Ureter (tissue), 1 donor: ENCODE measurements at regions not wholly inside any gene's neighbourhood (a gene's known extent, or its start where the extent isn't known, plus 50 kb on each side); places are given as distances from the start of the nearest gene placed in this dataset.

Experiments used
- DNase-seq: peaks from one replicate; pipeline ENCODE4 v3.0.0-alpha.2; 2020; ENCODE audit warnings: low spot score
- donor health status: DM: yes; HTN: yes; CAD: no.

DNA sequence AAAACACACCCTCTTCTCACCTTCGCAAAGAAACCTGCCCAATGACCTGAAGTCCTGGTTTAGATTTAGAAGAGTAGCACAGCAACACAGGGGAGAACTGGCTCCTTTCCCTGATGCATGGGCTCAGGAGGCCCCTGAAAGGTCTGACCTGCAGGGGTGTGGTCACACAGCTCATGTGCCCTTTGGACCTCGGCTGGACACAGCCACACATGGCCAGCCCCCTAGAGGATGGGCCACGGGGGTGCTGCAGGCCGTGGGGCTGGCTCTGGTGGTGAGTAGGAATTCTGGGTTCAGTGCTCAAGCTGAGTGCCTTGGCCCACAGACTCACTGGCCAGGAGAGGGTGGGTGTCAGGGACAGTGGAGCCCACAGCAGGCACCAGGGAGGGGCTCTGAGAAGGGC, 118.5 kb upstream of the ADCY1 start:
- DNase-seq = no peak

DNA sequence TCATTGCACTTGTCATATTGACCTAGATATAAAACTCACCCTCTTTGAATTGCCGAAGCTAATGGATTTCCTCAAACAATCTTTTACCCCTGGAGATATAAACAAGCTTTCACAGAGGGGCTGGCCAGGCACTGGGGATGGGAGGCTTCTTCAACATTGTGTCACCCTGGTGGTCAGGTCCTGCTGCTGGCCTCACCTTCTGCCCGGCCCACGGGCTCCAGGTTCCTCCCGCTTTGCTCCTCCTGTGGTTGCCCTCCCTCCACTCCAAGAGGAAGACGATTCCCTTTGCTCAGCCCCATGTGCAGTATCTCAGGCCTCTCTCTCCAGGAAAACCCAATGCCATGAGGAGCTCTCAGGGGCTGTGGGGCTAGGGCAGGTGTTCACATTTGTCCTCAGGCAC, 118.1 kb upstream of the ADCY1 start:
- DNase-seq = no peak

DNA sequence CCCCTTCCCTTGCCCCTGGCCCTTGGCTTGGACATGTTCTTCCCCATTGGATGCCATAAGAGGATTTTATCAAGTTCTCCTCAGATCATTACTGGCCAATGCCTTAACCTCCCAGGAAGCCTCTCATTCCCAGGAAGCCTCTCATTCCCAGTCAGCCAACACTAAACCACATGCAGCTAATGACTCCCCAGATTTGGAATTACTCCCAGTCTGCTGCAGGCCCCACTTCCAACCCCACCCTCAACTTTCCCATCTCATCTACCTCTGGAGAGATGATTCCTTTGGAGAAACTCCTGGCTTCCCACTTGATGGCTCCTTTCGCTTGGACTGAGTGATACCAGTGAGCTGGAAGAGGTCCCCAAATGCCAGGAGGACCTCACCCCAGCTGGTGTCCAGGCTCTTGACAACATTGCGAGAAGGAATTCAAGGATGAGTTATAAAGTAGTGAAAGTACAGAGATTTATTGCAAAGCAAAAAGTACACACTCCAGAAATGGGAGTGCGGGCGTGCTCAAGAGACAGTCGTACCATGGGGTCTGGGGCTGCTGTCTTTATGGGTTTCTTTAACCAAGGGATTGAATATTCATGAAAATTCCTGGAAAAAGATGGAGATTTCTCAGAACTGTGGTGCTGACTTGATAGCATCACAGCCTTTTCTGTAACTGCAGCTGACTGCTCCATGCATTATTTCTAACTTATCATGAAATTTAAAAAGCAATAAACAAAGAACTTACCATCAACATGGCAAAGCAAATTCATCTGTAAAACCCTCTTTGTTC, 117.2 kb upstream of the ADCY1 start:
- DNase-seq = no peak

DNA sequence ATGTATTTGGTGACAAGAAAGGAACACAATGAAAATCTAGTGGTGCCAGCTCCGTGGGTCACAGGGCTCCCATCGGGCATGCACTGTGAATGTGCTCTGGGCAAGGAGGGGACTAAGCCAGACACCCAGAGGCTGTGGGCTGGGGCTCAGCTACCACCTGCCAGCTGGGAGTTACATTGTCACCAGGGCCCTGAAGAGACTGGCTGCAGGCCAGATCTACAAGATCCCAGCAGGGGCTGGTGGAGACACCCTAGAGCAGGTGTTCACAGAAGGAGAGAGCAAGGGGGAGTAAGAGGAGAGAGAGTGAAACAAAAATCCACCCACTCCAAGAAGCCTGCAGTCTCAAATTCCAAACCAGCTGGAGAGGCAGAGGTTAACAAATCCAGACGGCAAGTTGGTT, 116.6 kb upstream of the ADCY1 start:
- no peak for DNase-seq

DNA sequence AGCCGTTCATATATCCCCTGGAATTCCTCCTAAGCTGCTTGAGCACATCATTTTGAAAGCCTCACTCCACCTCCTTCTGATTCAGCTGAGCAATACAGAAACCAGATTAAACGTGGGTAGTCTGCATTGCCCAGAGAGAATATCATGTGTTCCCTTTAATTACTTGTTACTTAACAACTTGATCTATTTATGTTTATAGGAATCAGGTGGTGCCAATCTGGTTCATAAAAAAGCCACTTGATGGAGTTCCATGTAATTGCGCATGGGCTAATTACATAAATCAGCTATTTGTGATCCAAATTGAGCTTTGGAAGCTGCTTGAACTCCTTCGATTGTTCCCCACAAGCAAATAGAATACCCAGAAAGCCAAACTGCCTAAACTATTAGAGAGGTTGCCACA, 114.7 kb upstream of the ADCY1 start:
- no peak for DNase-seq

DNA sequence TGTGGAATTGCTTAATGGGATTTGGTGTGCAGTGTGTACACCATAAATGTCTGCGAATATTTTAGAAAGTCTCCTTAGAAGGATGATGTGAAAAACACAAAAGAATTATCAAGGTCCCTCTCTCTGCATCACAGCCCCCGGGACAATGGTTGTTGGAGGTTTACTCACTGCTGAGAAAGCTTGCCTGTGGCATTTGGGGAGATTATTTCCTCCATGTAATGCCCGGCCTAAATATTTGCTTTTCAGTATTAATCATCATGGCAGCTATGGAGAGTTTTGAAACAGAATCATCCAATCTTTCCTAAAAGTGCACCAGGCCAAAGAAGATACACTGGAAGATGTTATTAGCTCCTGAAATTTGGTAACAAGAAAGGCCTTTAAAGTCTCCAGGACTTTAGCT, 113.8 kb upstream of the ADCY1 start:
- DNase-seq = no peak

DNA sequence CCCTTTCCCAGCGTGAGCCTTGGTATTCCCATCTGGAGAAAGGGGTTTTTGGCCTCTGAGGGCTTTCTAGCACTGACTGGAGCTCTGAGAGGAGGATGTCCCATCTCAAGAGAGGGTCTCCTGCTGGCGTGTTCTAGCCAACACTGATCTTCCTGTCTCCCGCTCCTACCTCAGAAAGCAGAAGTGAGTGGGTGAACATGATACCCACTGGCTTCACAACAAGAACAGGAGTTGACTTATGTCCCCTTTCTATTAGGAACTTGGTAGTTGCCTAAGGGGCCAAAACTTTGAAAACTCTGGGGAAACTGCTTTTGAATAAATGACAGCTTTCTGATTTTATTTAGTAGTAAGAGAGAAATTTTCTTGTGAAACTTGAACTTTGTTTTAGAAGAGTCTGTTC, 113.1 kb upstream of the ADCY1 start:
- DNase-seq = no peak

DNA sequence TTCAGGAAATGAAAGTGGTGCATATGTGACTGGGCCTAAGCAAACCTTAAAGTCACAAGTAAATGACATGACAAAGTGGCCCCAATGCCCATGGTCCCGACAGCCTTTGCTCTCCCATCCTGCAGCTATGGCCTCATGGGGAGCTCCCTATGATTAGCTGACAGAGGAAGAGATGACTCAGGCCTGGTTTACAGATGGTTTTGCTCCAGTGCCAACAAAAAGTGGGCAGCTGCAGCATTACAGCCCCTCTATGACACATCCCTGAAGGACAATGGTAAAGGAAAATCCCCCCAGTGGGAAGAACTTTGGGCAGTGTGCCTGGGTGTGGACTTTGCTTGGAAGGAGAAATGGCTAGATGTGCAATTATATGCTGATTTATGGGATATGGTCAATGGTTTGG, 105.1 kb upstream of the ADCY1 start:
- DNase-seq = no peak

DNA sequence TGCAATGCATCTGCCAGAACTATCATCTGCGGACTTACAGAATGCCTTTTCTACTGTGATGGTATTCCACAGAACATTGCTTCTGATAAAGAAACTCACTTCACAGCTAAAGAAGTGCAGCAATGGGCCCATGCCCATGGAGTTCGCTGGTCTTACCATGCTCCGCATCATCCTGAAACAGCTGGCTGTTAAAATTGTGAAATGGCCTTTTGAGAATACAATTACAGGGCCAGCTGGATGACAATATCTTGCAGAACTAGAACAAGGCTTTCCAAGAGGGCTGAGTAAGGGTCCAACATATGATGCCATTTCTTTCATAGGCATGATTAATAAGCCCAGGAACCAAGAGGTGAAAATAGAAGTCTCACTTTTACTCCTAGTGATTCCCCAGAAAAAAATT, 104.1 kb upstream of the ADCY1 start:
- no peak for DNase-seq

DNA sequence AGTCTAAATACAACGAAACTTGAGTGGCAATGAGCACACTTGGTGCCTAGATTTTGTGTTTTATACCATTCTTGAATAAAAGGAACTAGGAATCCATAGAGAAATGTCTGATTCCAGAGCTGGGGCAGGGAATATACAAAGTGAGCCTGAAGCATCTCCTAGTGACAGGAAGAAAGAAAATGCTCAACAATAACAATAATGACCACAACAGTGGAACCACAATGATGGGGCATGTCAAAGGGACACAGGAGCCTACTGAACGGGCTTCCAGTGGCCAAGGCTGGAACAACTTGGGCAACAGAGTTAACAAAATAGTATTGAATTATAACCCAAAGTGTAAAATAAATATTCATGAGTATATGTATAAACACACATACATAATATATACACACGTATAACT, 94.4 kb upstream of the ADCY1 start:
- DNase-seq = no peak

DNA sequence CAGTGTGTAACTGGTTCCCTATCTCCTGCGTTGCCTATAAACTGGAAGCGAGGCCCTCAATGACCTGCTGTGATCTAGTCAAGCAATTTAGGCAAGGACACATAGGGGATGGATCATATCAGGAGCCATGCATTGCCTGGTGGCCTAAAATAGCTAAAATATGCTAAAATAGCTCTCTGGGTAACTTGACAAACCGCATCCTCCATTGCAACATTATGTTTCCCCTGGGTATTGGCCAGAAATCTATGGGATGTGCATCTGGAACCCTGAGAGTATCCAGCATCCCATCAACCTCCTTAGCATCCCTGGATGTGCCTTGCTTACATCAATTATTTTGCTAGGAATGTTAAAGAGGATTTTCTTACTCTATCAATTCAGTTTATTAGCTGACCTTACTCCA, 91.7 kb upstream of the ADCY1 start:
- no peak for DNase-seq

DNA sequence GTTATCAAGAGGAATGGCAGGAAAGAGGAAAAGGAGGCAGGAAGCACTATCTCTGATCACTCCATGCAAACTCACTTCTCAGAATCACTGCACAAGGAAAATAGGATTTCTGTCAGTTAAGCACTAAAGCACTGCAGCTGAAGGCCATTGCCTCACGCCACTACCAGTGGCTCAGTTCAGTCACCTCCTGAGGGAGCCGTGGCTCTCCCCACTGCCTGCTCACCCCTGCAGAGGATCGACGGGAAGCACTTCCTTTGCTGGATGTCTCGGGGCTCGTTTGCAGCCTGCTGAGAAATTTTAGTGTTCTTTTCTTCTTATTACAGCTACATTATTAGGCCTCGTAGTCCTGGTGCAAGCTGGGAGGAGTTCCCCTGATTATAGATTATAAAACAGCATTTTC, 90.1 kb upstream of the ADCY1 start:
- no peak for DNase-seq

DNA sequence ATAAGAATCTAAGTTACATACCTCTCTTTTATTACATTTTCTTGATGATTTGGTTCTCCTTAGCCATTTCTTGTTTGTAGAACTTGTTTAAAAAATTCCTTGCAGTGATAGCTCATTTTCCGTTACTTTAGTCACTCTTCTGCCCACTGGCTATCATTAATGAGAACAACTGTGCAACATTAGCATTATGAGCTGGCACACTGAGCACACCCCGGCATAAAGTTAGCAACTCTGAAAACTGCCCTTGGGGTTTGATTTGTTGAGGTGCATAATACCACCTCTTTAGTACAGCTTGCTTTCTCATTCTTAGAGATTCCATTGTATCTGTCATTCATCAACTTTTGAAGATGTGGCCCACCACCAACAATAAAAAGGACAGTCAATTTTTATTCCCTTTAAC, 87.6 kb upstream of the ADCY1 start:
- DNase-seq = no peak

DNA sequence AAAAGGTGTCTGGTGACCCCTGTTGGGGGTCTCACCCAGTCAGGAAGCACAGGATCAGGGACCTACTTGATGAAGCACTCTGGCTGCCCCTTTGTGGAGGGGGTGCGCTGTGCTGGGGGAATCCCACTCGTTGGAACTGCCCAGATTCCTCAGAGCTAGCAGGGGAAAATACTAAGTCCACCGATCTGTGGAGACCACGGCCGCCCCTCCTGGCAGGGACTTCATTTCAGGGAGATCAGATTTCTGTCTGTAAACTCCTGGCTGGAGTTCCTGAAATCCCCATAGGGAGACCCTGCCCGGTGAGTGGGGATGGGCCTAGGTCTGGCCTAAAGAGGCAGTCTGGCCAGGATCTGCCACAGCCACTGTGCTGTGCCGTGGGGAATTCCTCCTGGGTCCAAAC, 79.3 kb upstream of the ADCY1 start:
- DNase-seq = no peak

DNA sequence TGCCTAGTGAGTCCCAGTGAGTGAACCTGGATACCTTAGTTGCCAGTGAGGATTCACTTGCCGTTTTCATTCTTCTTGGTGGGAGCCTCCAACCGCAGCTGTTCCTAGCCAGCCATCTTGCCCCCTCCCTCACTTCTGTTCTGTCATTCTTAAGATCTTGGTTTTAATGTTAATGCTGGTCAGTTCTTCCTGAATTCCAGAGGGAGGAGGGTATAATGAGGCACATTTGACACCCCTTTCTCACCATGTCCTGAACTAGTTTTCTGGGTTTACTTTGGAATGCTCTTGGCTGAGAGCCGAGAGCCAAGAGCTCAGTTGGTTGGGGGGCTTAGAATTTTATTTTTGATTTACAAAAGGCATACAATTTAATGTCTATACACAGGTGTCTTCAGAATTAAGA, 78.5 kb upstream of the ADCY1 start:
- no peak for DNase-seq

DNA sequence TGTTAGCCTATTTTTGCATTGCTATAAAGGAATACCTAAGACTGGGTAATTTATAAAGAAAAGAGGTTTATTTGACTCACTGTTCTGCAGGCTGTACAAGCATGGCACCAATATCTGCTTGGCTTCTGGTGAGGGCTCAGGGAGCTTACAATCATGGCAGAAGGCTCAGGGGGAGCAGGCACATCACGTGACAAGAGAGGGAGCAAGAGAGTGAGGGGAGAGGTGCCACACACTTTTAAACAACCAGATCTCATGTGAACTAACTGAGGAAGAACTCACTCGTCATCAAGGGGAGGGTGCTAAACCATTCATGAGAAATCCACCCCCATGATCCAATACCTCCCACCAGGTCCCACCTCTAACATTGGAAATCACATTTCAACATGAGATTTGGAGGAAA, 73.9 kb upstream of the ADCY1 start:
- no peak for DNase-seq

DNA sequence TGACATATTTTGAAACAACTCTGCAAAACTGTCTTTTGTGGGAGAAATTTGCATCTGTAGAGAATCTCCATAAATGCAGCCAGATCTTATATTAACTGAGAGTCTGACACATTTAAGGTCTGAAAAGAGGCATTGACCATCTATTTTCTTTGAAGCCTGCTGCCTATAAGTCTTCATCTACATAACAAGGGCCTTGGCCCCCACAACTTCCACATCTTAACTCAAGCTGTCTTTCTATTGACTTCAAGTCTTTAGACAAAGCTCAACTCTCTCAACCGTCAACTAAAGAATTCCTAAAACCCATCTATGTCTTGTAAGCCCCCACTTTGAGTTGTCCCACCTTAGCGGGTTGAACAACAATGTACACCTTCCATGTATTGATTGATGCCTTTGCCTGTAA, 72.4 kb upstream of the ADCY1 start:
- no peak for DNase-seq

DNA sequence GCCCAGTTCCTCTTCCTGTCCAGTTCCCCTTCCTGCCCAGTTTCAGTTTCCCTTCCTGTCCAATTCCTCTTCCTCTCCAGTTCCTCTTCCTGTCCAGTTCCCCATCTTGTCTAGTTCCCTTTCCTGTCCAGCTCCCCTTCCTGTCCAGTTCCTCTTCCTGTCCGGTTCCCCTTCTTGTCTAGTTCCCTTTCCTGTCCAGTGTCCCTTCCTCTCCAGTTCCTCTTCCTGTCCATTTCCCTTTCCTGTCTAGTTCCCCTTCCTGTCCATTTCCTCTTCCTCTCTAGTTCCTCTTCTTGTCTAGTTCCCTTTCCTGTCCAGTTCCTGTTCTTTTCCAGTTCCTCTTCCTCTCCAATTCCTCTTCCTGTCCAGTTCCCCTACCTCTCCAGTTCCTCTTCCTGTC, 68.1 kb upstream of the ADCY1 start:
- DNase-seq = no peak

DNA sequence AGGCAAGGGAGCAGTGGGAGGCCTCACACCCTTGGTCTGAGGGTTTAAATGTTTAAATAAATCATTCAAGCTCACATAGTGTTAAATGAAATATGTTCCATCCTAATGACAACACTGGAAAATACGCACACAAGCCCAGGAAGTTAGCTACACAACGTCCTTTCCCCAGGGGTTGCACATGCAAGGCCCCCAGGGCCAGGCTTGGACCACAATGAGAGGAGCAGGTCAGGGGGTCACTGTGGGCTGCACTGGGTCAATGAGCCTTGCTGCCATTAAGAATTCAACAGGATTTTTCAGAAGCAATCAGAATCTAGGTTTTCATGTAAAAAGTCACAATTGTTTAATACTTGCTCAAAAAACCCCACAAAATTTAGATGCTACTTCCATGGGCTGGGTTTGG, 64.9 kb upstream of the ADCY1 start:
- no peak for DNase-seq

DNA sequence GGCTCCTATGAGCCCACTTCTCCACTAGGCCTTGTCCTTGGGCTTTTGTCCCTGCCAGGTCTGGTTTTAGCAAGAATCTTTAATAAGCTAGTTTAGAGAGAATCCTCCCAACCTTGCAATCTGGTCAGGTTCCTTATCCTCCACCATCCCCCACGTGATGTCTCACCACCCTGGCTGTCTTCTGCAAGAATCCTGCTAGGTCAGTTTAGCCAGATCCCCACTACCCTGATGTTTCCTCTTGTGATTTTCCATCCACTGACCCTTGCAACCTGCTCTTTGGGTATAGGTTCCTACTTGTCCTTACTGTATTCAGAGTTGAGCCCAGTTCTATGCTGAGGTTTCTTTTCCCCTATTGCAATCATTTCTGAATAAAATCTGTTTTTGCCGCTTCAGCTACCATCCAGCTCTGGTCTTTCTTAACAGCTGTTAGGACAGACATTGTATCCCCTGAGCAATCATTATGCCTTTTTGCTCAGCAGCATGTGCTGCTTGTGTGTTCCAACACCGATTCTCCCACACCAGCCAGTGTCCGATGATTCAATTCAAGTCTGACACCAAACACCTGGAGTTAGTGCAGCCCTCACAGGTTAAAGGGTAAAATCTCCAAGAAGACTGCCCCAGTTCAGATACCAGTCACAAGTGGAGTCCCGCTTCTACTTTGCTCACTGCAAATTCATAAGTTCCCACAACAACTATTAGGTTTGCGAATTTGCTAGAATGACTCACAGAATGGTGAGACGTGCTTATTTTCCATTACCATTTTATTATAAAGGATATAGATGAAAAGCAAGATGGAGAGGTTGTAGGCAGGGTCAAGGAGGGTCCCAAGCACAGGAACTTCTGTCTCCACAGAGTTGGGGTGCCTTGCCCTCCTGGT, 62.2 kb upstream of the ADCY1 start:
- DNase-seq = no peak

DNA sequence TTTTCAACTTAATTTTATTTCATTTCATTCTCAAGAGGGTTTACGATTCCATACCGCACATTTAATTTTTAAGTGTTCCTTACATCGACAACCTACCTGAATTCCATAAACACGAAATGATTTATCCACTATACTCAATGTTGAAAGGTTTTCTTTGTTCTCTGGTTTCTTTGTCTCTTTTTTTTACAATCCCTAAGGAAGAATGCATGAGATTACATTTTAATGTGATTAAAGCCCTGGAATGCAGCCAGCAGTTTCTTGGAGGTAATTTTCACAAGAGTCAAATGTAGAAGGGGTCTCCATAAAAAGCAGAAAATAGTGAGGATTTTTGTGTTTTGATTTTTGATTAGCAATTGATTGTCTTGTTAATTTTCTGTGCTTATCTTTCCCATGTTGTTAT, 59.2 kb upstream of the ADCY1 start:
- DNase-seq = no peak

DNA sequence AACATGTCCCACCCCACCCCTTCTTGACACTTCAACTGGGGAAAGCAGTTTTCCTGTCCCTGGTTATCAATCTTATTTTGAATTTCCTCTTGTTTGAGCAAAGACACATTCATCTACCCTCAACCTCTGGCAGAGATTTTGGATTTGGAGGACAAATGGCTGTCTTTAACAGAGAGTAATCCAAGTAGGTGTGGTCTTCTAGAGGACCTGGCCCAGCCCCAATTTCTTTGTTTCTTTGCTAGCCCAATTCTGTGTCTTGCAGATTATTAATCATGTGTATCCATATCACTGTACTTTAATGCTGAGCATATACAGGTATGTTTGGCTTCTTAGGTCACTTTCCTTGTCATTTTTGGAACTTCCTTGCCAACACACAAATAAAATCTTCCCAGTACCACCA, 58.8 kb upstream of the ADCY1 start:
- DNase-seq = no peak
